HG03432 (cell line): ENCODE measurements at regions not wholly inside any gene's neighbourhood (a gene's known extent, or its start where the extent isn't known, plus 50 kb on each side); places are given as distances from the start of the nearest gene placed in this dataset.

Experiments used
- ATAC-seq: cut with Tn5 transposase; IDR thresholded peaks from one replicate; pipeline ENCODE4 v1.9.1; 2021; ENCODE audit warnings: mild to moderate bottlenecking, moderate library complexity; ENCODE audit not compliant: unreplicated experiment

DNA sequence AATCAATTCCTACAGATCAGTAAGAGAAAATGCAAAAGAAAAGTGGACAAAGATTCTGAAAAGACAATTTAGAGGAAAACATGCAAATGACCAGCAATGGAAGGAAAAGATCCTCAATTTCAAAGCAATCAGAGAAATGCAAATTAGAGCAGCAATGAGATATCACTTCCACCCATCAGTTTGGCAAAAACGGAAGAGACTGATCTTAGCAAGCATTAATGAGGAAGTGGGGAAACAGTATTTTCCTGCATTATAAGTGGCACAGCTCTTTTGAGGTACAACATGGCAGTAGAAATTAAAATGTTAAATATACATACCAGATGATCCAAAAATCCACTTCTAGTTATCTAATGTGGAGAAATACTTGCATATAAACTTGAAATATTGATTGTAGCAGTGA, 69.1 kb upstream of the SLC7A1 start:
- no peak for ATAC-seq

DNA sequence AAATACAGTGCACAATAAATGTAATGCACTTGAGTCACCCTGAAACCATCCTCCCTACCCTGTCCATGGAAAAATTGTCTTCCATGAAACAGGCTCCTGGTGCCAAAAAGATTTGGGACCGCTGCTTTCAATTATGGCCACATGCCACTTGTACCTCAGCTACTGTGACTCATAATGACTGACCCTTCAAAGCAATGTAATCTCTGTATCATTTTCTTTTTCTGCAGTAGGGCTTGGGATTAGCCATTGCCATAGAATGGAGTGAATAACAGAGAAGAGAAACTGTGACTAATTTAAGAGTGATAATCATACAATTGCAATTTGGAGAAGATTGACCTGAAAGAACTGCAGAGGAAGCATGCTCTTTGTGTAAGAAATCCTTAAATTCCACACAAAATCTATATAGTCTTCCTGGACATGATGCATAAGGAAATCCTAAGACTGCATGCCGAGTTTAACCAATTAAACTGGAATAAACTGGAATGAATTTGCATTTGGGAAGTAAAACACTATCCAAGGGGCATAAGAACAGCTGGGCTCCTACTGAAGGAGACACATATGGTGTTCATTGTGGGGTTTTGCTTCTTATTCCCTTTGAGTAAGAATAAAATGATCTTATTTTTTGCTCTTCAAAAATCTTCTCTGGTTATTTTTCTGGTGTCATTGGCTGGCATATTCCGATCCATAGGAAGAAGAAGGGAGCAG, 59.5 kb upstream of the SLC7A1 start:
- ATAC-seq = no peak

DNA sequence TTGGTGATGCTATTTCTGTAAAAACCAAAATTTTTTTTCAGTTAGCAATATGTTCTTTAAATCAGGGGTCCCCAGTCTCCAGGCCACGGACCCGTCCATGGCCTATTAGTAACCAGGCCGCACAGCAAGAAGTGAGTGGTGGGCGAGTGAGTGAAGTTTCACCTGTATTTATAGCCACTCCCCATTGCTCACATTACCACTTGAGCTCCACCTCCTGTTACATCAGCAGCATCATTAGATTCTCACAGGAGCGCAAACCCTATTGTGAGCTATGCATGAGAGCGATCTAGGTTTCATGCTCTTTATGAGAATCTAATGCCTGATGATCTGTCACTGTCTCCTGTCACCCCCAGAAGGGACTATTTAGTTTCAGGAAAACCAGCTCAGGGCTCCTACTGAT, 58.9 kb upstream of the SLC7A1 start:
- no peak for ATAC-seq

DNA sequence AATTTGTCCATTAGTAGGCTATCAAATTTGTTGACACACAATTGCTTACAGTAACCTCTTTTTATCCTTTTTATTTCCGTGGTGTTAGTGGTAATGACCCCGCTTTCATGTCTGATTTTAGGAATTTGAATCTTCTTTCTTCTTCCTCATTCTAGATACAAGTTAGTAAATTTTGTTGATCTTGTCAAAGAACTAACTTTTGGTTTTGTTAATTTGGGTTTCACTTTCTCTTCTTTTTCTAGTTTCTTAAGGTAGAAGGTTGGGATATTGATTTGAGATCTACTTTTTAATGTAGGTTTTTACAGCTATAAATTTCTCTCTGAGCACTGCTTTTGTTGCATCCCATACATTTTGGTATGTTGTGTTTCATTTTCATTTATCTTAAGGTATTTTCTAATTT, 53.3 kb upstream of the SLC7A1 start:
- no peak for ATAC-seq
